K562 (cell line): ENCODE measurements at regions not wholly inside any gene's neighbourhood (a gene's known extent, or its start where the extent isn't known, plus 50 kb on each side); places are given as distances from the start of the nearest gene placed in this dataset.

ENCODE experiments used
- ATAC-seq: fragments of 200-7000 bp; cut with Tn5 transposase; 3 replicates; pipeline ENCODE4 v1.9.1; 2020; ENCODE audit warnings: moderate library complexity
- BruUV-seq: library from RNA; stranded (reverse); fragments of 400-500 nt; replicated peaks from 2 replicates; lab custom pipeline; 2021; lab: Mats Ljungman, UMichigan
- CTCF ChIA-PET: fragments of 300-600 bp; formaldehyde crosslinking; extraction: SDS; loops from one replicate; lab custom pipeline; 2021; ENCODE audit warnings: low intra/inter-chr PET ratio; lab: Yijun Ruan, JAX
- POLR2A ChIA-PET: fragments of 300-600, 350-650 bp; sonication (Branson Sonifier 250); formaldehyde crosslinking; extraction: SDS; loops from one replicate; lab custom pipeline; 2021; ENCODE audit warnings: antibody characterized with exemption, inconsistent platforms; lab: Yijun Ruan, JAX
- DNase-seq, 4 experiments: peaks; one replicate each; pipeline versions ENCODE4 v3.0.0 to v3.0.0-alpha.2; 2011 to 2018; ENCODE audit warnings: low spot score in 3 of 4, mixed read lengths in 3 of 4; ENCODE audit errors: extremely low read depth in 1 of 4
- FAIRE-seq: peaks from 2 replicates; lab custom pipeline; 2011; peaks lifted over from hg19 to GRCh38; lab: Jason Lieb, UNC
- H2AFZ ChIP-seq: 2 replicates; pipeline ENCODE4 v1.6.0; 2011; ENCODE audit warnings: low read depth, low read length, control low read depth, inconsistent platforms
- H3K27ac ChIP-seq: fragments of 200-600 bp; 3 replicates; pipeline ENCODE4 v1.8.0; 2011; ENCODE audit warnings: low read depth, mild to moderate bottlenecking, control low read depth, inconsistent platforms, low read length, moderate library complexity, mixed read lengths; ENCODE audit errors: extremely low read depth
- H3K27me3 ChIP-seq, 2 experiments: fragments of 300-600 bp in 1 of 2; 2 replicates in 1 of 2; 3 replicates in 1 of 2; pipeline versions ENCODE4 v1.6.0 to v1.8.0; 2011; ENCODE audit warnings: inconsistent platforms in 2 of 2, low read length in 2 of 2, mild to moderate bottlenecking in 1 of 2, mixed read lengths in 1 of 2, moderate library complexity in 1 of 2; ENCODE audit not compliant: control insufficient read depth in 2 of 2, insufficient read depth in 2 of 2
- H3K36me3 ChIP-seq: fragments of 300-600 bp; 3 replicates; pipeline ENCODE4 v1.8.0; 2011; ENCODE audit warnings: mild to moderate bottlenecking, low read length, inconsistent platforms; ENCODE audit not compliant: control insufficient read depth, insufficient read depth
- H3K4me1 ChIP-seq, 2 experiments: fragments of 200-600 bp in 1 of 2; replicated peaks in 1 of 2; 2 replicates in 1 of 2; 3 replicates in 1 of 2; pipeline versions ENCODE4 v1.5.1 to v1.8.0; 2011; ENCODE audit warnings: inconsistent platforms in 2 of 2, low read length in 2 of 2, mild to moderate bottlenecking in 1 of 2, mixed read lengths in 1 of 2, moderate library complexity in 1 of 2; ENCODE audit not compliant: control insufficient read depth in 2 of 2, insufficient read depth in 2 of 2
- H3K4me2 ChIP-seq: 2 replicates; pipeline ENCODE4 v1.6.1; 2011; ENCODE audit warnings: low read length, control low read depth, inconsistent platforms, mixed read lengths; ENCODE audit not compliant: insufficient read depth
- H3K4me3 ChIP-seq: fragments of 200-600 bp; sonication (generic), shearing (Covaris generic); 2 replicates; pipeline ENCODE4 v1.5.1; 2016; ENCODE audit warnings: control low read depth, inconsistent platforms
- H3K79me2 ChIP-seq: fragments of 200-600 bp; 3 replicates; pipeline ENCODE4 v1.8.0; 2011; ENCODE audit warnings: low read length, inconsistent platforms; ENCODE audit not compliant: control insufficient read depth, insufficient read depth
- H3K9ac ChIP-seq, 2 experiments: 2 replicates each; pipeline versions ENCODE4 v1.6.0 to v1.6.1; 2011; ENCODE audit warnings: low read depth in 2 of 2, low read length in 2 of 2, control low read depth in 1 of 2, inconsistent platforms in 1 of 2, mild to moderate bottlenecking in 1 of 2, mixed read lengths in 1 of 2; ENCODE audit not compliant: insufficient read depth in 1 of 2
- H3K9me1 ChIP-seq: one replicate; pipeline ENCODE4 v1.6.0; 2011; ENCODE audit warnings: inconsistent platforms, mild to moderate bottlenecking, low read length, moderate library complexity; ENCODE audit not compliant: control insufficient read depth, insufficient read depth
- H3K9me3 ChIP-seq: replicated peaks from 2 replicates; pipeline ENCODE4 v1.5.1; 2011; ENCODE audit warnings: low read depth, low read length, inconsistent platforms; ENCODE audit not compliant: control insufficient read depth, insufficient read depth
- H4K20me1 ChIP-seq: replicated peaks from 2 replicates; pipeline ENCODE4 v1.6.1; 2011; ENCODE audit warnings: low read length, inconsistent platforms, mixed read lengths; ENCODE audit not compliant: control insufficient read depth, insufficient read depth
- ARID3B ChIP-seq: fragments of 250-450 bp; sonication (Bioruptor Pico); IDR thresholded peaks from 2 replicates; pipeline ENCODE4 v1.4.0; 2020; ENCODE audit warnings: borderline replicate concordance
- HNRNPH1 ChIP-seq: fragments of 200-400 bp; formaldehyde crosslinking; optimal IDR thresholded peaks from 2 replicates; pipeline ENCODE3; 2017; ENCODE audit warnings: low read depth, mild to moderate bottlenecking, low read length, moderate library complexity
- NCOR1 ChIP-seq: fragments of 450-650 bp; IDR thresholded peaks from 2 replicates; pipeline ENCODE4 v1.6.1; 2016; ENCODE audit warnings: mild to moderate bottlenecking, moderate library complexity
- PCBP1 ChIP-seq: fragments of 200-400 bp; formaldehyde crosslinking; IDR thresholded peaks from 2 replicates; pipeline ENCODE4 v1.6.1; 2018; ENCODE audit warnings: mild to moderate bottlenecking, low read depth, low read length; ENCODE audit not compliant: poor library complexity, severe bottlenecking
- TRIM25 ChIP-seq: fragments of 450-650 bp; IDR thresholded peaks from 2 replicates; pipeline ENCODE4 v1.7.0; 2016; ENCODE audit warnings: borderline replicate concordance
- ZBTB26 ChIP-seq: fragments of 450-650 bp; formaldehyde crosslinking; IDR thresholded peaks from 2 replicates; pipeline ENCODE4 v1.4.0; 2022; ENCODE audit warnings: missing genetic modification characterization
- ZC3H11A ChIP-seq: IDR thresholded peaks from 2 replicates; pipeline ENCODE4 v1.6.1; 2012; ENCODE audit warnings: low read depth, low read length, improper control_type of control experiment
- ZFP1 ChIP-seq: fragments of 450-650 bp; formaldehyde crosslinking; IDR thresholded peaks from 2 replicates; pipeline ENCODE4 v1.4.0; 2020; ENCODE audit warnings: mild to moderate bottlenecking, mixed read lengths
- ZNF23 ChIP-seq: fragments of 250-450 bp; sonication (Bioruptor Pico); IDR thresholded peaks from 2 replicates; pipeline ENCODE4 v1.4.0; 2020; ENCODE audit warnings: mild to moderate bottlenecking
- ZNF512 ChIP-seq: IDR thresholded peaks from 2 replicates; pipeline ENCODE4 v1.6.1; 2016; ENCODE audit warnings: missing genetic modification characterization, missing compliant biosample characterization
- ZNF785 ChIP-seq: fragments of 250-450 bp; sonication (Bioruptor Pico); IDR thresholded peaks from 2 replicates; pipeline ENCODE4 v1.4.0; 2020; ENCODE audit warnings: mild to moderate bottlenecking
- WGBS: fragments of 100-300 bp; shearing (Covaris generic); methylation state at CpG from one replicate; pipeline ENCODE4 v1.1.6; 2016; ENCODE audit warnings: low coverage, mixed read lengths; ENCODE audit not compliant: insufficient coverage; ENCODE audit errors: missing lambda C conversion rate; 5-methylcytosine and 5-hydroxymethylcytosine counted together
- in situ Hi-C: fragments of 300-500 bp; cut with MboI; formaldehyde crosslinking; loops from 4 replicates; pipeline ENCODE4 v1.15.0; 2018; ENCODE audit warnings: inconsistent platforms, mixed read lengths
- intact Hi-C: fragments of 100-400 bp; cut with micrococcal nuclease; formaldehyde crosslinking; loops from 2 replicates; pipeline ENCODE4 v1.14.2; 2022

- Histone ChIP-seq H3K4me1 (no peaks in the 10 kb centered on the region), H3K36me3 (no peaks in the 10 kb centered on the region), H3K27me3 (no peaks in the 10 kb centered on the region), H3K4me3 (no peak overlapping the region), H3K9me3 (no peaks in the 10 kb centered on the region), H2AFZ (no peak overlapping the region), H3K4me2 (no peak overlapping the region), H3K9me1 (no peaks in the 10 kb centered on the region), H4K20me1 (no peaks in the 10 kb centered on the region), H3K9ac (no peak overlapping the region), H3K27ac (no peak overlapping the region), H3K79me2 (no peaks in the 10 kb centered on the region)
- in situ Hi-C loops (no loop called here), intact Hi-C loops (no loop called here)
- ChIA-PET CTCF (no interaction called here), POLR2A (no interaction called here)
- whole genome bisulfite sequencing, result 0% methylated on average over 2 of the region's 3 CpGs
- no TSS peak for BruUV-seq
- ATAC-seq (no peak), DNase-seq (no peak), FAIRE-seq (no peak)
- TF ChIP-seq ZBTB26 (CRISPR knock-in tag) (no peak), PCBP1 (no peak), ZNF23 (CRISPR knock-in tag) (no peak), ZC3H11A (no peak), ZNF512 (tag) (no peak), NCOR1 (no peak), HNRNPH1 (no peak), ARID3B (CRISPR knock-in tag) (no peak), TRIM25 (no peak), ZFP1 (no peak), ZNF785 (CRISPR knock-in tag) (no peak)
Observed at GRCh38 chr5:125440905-125441304, 694.5 kb upstream of the ZNF608 start.
